HEK293 (cell line): ENCODE measurements at regions not wholly inside any gene's neighbourhood (a gene's known extent, or its start where the extent isn't known, plus 50 kb on each side); places are given as distances from the start of the nearest gene placed in this dataset.

Experiments used
- CTCF ChIA-PET: fragments of 350-600 bp; formaldehyde crosslinking; extraction: SDS; loops from one replicate; lab custom pipeline; 2021; ENCODE audit warnings: antibody characterized with exemption; lab: Yijun Ruan, JAX
- POLR2A ChIA-PET: fragments of 300-600 bp; formaldehyde crosslinking; extraction: SDS; loops from one replicate; lab custom pipeline; 2020; ENCODE audit warnings: antibody characterized with exemption, inconsistent platforms; lab: Yijun Ruan, JAX
- H3K27ac ChIP-seq: fragments of 200-500 bp; sonication (Bioruptor generic); 2 replicates; pipeline ENCODE4 v1.5.1; 2014; ENCODE audit warnings: low read depth, low read length, control low read depth, inconsistent platforms; ENCODE audit errors: extremely low read depth
- H3K36me3 ChIP-seq, 2 experiments: fragments of 200-500 bp in 1 of 2; sonication (Bioruptor generic) in 1 of 2; 1 replicate in 1 of 2; 2 replicates in 1 of 2; pipeline ENCODE4 v1.5.1; 2014 to 2017; ENCODE audit warnings: inconsistent platforms in 2 of 2, low read length in 2 of 2; ENCODE audit not compliant: control insufficient read depth in 2 of 2, insufficient read depth in 1 of 2
- H3K4me1 ChIP-seq: fragments of 200-500 bp; sonication (Bioruptor generic); 2 replicates; pipeline ENCODE4 v1.5.1; 2014; ENCODE audit warnings: mild to moderate bottlenecking, low read length, inconsistent platforms; ENCODE audit not compliant: control insufficient read depth, insufficient read depth
- H3K4me3 ChIP-seq: 2 replicates; pipeline ENCODE4 v1.5.1; 2011; ENCODE audit warnings: low read depth, mild to moderate bottlenecking, control low read depth, low read length, moderate library complexity
- H3K9me3 ChIP-seq: fragments of 200-500 bp; sonication (Bioruptor generic); 2 replicates; pipeline ENCODE4 v1.5.1; 2014; ENCODE audit warnings: low read depth, low read length, inconsistent platforms; ENCODE audit not compliant: control insufficient read depth, insufficient read depth
- FEZF1 ChIP-seq: fragments of 450-650 bp; formaldehyde crosslinking; IDR thresholded peaks from 2 replicates; pipeline ENCODE4 v1.5.1; 2016; ENCODE audit warnings: missing biosample characterization, missing genetic modification characterization
- KLF1 ChIP-seq: fragments of 450-650 bp; formaldehyde crosslinking; IDR thresholded peaks from 2 replicates; pipeline ENCODE4 v1.5.1; 2016; ENCODE audit warnings: missing biosample characterization, missing genetic modification characterization
- MYNN ChIP-seq: fragments of 450-650 bp; formaldehyde crosslinking; IDR thresholded peaks from 2 replicates; pipeline ENCODE4 v1.5.1; 2016; ENCODE audit warnings: missing biosample characterization, missing genetic modification characterization, borderline replicate concordance
- ZBTB17 ChIP-seq: fragments of 450-650 bp; formaldehyde crosslinking; IDR thresholded peaks from 2 replicates; pipeline ENCODE4 v1.5.1; 2016; ENCODE audit warnings: missing biosample characterization, missing genetic modification characterization
- ZNF10 ChIP-seq: fragments of 450-650 bp; formaldehyde crosslinking; IDR thresholded peaks from 2 replicates; pipeline ENCODE4 v1.5.1; 2017; ENCODE audit warnings: missing biosample characterization, missing genetic modification characterization
- ZNF202 ChIP-seq: fragments of 450-650 bp; formaldehyde crosslinking; IDR thresholded peaks from 2 replicates; pipeline ENCODE4 v1.5.1; 2016; ENCODE audit warnings: missing biosample characterization, missing genetic modification characterization, borderline replicate concordance
- ZNF302 ChIP-seq: fragments of 450-650 bp; formaldehyde crosslinking; IDR thresholded peaks from 2 replicates; pipeline ENCODE4 v1.5.1; 2016; ENCODE audit warnings: missing biosample characterization, missing genetic modification characterization, low read depth
- ZNF518A ChIP-seq: fragments of 450-650 bp; formaldehyde crosslinking; conservative IDR thresholded peaks from 2 replicates; pipeline ENCODE4 v1.5.1; 2016; ENCODE audit warnings: low read depth, missing biosample characterization, missing genetic modification characterization
- ZNF549 ChIP-seq: fragments of 450-650 bp; IDR thresholded peaks from 2 replicates; pipeline ENCODE4 v1.5.1; 2018; ENCODE audit warnings: missing biosample characterization, missing genetic modification characterization, mild to moderate bottlenecking, inconsistent platforms, moderate library complexity
- ZNF585B ChIP-seq: fragments of 450-650 bp; formaldehyde crosslinking; IDR thresholded peaks from 2 replicates; pipeline ENCODE4 v1.5.1; 2016; ENCODE audit warnings: missing biosample characterization, missing genetic modification characterization
- ZNF701 ChIP-seq: fragments of 450-650 bp; formaldehyde crosslinking; IDR thresholded peaks from 2 replicates; pipeline ENCODE4 v1.5.1; 2016; ENCODE audit warnings: missing biosample characterization, missing genetic modification characterization

- no peaks in the 10 kb centered on the region for H3K9me3 ChIP-seq
- H3K4me3 ChIP-seq, result no peak overlapping the region
- CTCF ChIA-PET, result no interaction called here
- TF ChIP-seq ZNF10 (tag by site-specific recombination) (no peak), ZNF549 (no peak), ZNF518A (no peak), ZBTB17 (tag by site-specific recombination) (no peak), ZNF202 (tag by site-specific recombination) (no peak)
- H3K4me1 ChIP-seq, result no peaks in the 10 kb centered on the region
- H3K36me3 ChIP-seq, result no peaks in the 10 kb centered on the region
- no peak overlapping the region for H3K27ac ChIP-seq
- POLR2A ChIA-PET, result no interaction called here
These were observed 76.3 kb upstream of the PRKAR2B start for GRCh38 chr7:106968160-106968559.

DNA sequence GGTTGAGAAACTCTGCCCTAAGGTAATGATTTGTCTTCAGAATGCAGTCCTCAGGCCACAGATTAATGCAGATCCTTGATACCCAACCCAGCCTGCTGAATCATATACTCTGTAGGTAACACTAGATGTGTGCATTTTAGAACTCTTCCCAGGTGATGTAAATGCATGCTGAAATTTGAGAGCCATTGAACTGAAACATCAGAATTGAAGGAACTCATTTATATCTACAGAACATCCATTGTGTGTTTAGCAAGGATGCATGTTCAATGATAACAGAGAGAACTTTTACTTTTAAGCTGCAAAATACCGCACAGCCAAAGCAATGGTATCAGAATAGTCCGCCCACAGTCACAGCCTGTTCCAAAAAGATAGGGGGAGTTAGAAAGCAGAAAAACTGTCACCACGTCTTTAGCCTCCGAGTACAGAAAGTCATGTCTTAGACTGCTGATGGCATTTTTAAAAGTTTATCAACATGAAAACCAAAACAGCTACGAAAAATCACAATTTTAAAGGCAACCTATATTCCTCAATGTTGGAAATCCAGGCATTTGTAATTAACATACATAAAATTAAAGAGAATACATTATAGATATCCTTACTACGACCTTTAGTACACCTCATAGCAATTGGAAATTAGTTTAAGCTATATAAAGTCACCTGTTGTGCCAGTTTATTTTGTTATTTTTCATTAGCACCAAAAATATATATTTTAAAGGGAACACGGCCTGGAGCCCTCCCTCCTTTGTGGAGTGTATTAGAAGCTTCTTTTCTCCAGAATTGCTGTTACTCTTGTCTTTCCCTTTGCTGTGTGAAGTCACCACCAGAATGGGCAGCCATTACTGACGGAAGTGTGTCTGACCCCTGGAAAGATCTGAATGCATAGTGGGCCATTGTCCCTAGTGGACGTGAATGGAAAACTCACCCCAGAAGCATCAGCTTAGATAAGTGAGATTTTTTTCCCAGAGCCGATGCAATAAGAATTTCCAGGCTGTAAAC is 65.8 kb upstream of the PRKAR2B start:
- CTCF ChIA-PET, result interaction anchor here (0.5 to 1.1 kb wide), 4 partner anchors 46 to 272 kb away, joined by 3 to 6 read pairs (median 4); no protein-coding TSS in a partner anchor
- H3K9me3 ChIP-seq, result no peaks in the 10 kb centered on the region

DNA sequence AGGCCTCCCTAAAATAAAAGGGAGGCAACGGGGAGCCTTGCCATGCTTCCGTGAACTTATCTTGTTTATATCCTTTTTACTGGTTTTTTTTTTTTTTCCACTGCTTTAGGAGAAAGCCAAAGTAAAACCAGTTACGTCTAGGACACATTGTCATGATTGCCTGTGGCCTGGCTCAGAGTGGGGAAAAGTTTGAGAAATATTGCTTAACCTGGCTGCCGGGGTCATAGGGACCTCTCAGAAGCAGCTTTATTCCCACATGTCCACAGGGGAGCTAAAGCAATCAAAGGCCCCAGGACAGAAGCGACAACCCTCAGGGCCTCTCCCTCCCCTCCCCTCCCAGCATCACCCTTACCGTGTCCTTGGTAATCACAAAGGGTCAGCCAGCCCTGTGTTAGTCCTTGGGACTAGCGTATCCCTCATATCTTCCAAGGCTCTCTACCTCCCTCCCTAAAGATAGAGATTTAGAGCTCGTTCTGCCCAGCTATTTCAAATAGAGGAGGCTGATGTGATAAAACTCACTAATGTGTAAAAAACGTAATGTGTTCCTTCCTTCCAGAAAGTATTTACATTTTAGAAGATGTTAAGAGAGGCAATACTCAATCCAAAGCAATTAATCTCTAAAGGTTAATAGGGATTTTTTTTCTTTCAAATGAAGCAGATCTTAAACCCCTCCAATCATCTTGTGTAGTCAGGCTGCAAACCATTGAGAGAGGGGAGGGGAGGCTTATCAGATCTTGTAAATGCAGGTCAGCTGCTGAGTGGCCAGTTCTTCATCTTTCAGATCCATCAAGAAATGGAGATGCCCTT is 64.8 kb upstream of the PRKAR2B start:
- H3K4me3 ChIP-seq, result no peak overlapping the region
- H3K36me3 ChIP-seq, result no peaks in the 10 kb centered on the region
- CTCF ChIA-PET, result interaction anchor here (1.0 to 1.4 kb wide), 2 partner anchors 16 to 143 kb away, joined by 3 read pairs; no protein-coding TSS in a partner anchor
- H3K27ac ChIP-seq, result no peak overlapping the region
- no peaks in the 10 kb centered on the region for H3K9me3 ChIP-seq
- POLR2A ChIA-PET, result no interaction called here
- TF ChIP-seq KLF1 (tag by site-specific recombination) (no peak), ZNF701 (tag by site-specific recombination) (no peak), ZNF302 (no peak), ZNF585B (no peak)
- TF ChIP-seq, all 188 proteins: peak for 0
- H3K4me1 ChIP-seq, result no peaks in the 10 kb centered on the region

More for the DNA sequence above, 65.8 kb upstream of the PRKAR2B start:
- TF ChIP-seq FEZF1 (tag by site-specific recombination), result no peak
- TF ChIP-seq MYNN, result no peak
- H3K27ac ChIP-seq, result no peak overlapping the region
- H3K4me3 ChIP-seq, result no peak overlapping the region
- POLR2A ChIA-PET, result interaction anchor here (1.0 kb wide), 1 partner anchor 9 kb away, joined by 3 read pairs; no protein-coding TSS in a partner anchor
- H3K4me1 ChIP-seq, result no peaks in the 10 kb centered on the region
- no peaks in the 10 kb centered on the region for H3K36me3 ChIP-seq
